Effector CD8-positive, alpha-beta T cell (primary cell): ENCODE measurements at regions not wholly inside any gene's neighbourhood (a gene's known extent, or its start where the extent isn't known, plus 50 kb on each side); places are given as distances from the start of the nearest gene placed in this dataset.
"Not testable (repeated sequence)": the region's sequence is repeated elsewhere in the genome, so short reads cannot be mapped to it uniquely, and the experiment has no call there.

ENCODE experiments used
- DNase-seq: peaks from one replicate; lab custom pipeline; 2025; lab: John Stamatoyannopoulos, UW

- no peak for DNase-seq
Observed at GRCh38 chr3:159366476-159366875, 564.6 kb downstream of the MFSD1 start.

DNA sequence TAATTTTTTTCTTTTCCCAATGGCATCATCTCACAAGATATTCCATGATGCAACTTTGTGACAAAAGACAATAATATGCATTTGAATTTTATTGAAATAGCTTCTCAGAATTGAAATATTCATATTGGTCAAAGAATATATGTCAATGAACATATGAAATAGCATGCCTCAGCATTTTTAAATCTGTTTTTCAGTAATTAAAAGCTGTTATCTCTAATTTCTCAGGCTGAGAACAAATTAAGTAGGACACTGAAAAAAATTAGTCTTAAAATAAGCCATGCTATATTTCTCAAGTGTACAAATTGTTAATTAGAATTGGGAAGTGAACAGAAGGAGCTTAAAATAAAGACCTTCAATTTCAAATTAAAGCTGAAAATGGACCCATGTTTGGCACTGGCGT lies 570.1 kb downstream of the MFSD1 start:
- no peak for DNase-seq

DNA sequence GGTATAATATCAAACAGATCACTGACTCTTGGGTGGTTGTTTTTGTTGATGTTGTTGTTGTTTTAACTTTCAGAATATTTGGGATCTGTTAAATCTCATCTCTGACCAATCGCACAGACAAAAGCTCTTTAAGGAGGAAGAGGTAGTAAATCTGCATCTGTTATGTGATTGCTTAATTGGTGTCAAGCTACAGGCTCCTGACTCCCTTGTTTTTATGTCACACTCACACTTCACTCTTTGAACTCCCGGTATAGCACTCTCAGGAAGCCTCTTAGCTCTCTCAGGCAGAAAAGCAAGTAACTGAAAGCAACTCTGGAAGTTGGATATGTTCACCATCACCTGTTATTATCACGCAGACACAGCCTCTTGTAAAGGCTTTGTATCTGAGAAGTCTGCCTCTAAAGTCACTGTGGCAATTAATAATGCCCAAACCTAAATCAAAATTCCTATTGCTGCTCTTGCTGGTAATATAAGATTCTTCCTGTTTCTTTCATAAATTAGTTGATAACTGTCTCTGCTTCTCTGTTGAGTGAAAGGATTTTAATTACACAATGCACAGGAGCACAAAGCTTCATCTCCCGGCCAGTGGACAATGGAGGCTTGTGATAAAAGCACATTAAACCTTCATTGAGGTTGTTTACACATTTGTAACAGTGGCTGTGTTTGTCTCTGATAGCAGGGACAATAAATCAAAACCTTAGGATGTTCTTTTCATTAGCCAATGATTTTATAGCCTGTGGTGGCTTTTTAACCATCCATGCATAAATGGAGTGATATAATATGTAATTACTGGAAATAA lies 576.7 kb downstream of the MFSD1 start:
- DNase-seq, result no peak

GRCh38 chr3:159380891-159381290 lies 579.0 kb downstream of the MFSD1 start:
- no peak for DNase-seq

DNA sequence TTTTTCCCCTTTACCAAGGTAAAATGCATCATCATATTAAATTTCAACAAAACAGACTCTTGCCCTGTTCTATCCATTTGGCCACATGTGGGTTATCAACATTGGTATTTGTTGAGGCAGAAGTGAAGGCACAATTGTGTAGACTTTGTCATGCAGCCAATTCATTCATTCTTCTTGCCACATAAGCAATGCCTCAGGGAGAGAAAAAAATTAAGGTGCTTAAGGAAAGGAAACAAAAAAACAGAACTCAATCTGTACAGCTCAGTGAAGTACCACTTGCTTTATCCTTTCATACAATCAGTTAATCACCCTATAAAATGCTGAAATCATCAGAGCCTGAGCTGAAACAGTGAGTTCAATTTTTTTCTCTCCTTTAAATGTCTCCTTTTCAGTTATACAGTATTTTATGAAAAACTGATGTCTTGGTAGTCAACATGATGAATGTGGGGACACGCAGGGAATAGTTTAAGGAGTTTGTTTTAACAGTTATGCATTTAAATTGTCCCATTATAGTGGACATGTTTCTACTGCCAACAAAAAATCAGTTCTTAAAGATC lies 588.9 kb downstream of the MFSD1 start:
- DNase-seq, result no peak

DNA sequence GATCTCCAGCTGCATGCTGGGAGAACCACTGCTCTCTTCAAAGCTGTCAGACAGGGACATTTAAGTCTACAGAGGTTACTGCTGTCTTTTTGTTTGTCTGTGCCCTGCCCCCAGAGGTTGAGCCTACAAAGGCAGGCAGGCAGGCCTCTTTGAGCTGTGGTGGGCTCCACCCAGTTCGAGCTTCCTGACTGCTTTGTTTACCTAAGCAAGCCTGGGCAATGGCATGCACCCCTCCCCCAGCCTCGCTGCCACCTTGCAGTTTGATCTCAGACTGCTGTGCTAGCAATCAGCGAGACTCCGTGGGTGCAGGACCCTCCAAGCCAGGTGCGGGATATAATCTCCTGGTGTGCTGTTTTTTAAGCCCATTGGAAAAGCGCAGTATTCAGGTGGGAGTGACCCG lies 591.0 kb upstream of the IL12A start:
- DNase-seq, result not testable (repeated sequence)

GRCh38 chr3:159401069-159401468 lies 587.6 kb upstream of the IL12A start:
- no peak for DNase-seq

- not testable (repeated sequence) for DNase-seq
Observed at GRCh38 chr3:159409711-159410110, 578.9 kb upstream of the IL12A start.

- DNase-seq, result no peak
Observed at GRCh38 chr3:159413319-159413718, 575.3 kb upstream of the IL12A start.

- no peak for DNase-seq
Observed at GRCh38 chr3:159416856-159417255, 571.8 kb upstream of the IL12A start.

GRCh38 chr3:159417761-159418160 lies 570.9 kb upstream of the IL12A start:
- no peak for DNase-seq

DNA sequence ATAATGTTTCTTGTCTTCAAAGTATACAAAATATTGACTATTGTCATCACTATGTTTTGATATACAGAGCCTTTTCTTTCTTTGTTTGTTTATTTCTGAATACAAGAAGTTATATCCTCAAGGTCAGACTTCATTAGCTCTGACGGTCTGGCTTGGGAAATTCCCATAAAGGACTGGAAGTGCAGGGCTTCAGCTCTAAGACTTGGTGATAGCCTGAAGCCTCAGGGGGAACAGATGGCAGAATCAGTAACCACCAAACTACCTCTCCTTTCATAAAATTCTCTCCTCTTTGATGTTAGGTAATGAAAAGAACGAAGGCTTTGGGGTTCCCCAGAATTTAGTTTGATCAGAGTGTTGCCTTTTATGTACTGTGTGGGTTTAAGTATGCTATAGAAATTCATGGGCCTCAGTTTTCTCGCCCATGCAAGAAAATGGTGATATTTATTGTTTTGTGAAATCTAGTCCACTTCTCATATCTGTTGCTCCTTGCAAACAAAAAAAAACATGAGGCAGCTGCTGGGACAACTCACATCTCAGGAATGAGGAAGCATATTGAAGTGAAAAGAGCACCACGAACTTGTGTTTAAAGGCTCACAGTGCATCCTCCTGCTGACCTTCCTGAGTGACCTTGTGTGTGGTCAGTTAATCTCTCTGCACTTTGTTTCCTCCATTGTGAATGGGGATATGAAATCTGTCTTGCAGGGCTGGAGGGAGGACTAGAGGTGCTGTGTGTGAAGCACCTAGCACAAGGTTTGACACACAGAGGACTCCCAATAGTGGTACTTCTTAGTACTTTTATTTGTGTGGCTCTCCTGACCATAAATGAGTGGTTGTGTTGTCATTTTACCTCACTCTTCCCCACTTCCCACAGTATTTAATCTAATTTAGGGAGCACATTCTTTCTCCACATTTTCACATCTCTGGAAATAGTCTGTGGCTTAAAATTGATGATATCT lies 569.8 kb upstream of the IL12A start:
- no peak for DNase-seq

DNA sequence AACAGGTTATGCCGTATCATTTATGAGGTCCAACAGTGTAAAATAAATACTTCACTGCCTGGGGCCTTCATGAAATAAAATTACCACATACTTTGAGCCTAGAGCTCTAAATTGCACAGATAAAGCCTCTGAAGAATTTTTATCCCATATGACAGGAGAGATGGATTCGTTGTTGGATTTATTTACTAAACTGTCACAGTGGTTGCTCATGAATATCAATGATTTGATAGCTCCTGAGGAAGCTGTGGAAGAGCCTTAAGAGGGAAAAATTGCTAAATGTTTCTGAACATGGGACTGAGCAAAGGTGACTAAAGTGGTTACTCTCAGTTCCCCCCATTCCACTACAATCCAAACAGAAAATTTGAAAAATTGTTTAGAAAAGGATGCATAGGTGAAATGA lies 558.9 kb upstream of the IL12A start:
- no peak for DNase-seq

GRCh38 chr3:159432682-159433340 lies 555.8 kb upstream of the IL12A start:
- DNase-seq, result no peak

DNA sequence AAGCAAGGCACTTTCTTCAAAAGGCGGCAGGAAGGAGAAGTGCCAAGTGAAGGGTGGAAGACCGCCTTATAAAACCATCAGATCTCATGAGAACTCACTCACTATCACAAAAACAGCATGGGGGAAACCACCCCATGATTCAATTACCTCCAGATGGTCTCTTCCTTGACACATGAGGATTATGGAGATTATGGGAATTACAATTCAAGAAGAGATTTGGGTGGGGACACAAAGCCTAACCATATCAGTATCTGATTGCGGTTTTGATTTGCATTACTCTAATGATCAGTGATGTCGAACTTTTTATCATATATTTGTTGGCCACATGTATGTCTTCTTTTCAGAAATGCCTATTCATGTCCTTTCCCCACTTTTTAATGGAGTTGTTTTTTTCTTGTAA lies 549.3 kb upstream of the IL12A start:
- no peak for DNase-seq

DNA sequence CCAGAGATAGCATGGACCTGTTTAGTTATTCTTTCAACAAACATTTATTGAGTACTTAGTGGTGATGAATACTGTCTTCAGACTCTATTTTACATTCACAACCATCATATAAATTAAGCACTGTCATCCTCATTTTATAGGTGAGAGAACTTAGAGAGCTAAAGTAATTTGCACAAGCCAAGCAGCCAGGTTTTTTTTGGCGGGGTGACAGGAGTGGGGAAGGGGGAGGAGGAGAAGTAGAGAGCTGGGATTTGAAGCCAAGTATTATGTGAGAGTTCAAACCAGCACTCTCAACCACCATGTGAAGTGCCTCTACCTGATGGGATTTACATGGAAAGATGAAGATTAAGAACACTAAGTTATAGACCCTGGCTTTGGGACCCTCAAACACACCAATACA lies 547.4 kb upstream of the IL12A start:
- no peak for DNase-seq

DNA sequence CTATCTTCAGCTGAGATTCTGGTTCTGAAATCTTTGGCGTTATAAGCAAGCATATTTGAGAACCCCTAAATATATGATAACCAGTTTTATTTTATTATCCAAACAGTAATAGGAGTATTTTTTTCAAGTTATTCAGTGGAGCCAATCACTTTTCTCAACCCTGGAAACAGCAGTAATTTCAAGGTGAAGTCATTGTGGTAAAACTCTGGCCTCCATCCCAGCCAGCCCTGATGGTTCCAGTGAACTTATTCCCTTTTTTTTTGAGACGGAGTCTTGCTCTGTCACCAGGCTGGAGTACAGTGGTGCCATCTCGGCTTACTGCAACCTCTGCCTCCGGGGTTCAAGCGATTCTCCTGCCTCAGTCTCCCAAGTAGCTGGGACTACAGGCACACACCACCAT lies 545.4 kb upstream of the IL12A start:
- DNase-seq, result no peak

DNA sequence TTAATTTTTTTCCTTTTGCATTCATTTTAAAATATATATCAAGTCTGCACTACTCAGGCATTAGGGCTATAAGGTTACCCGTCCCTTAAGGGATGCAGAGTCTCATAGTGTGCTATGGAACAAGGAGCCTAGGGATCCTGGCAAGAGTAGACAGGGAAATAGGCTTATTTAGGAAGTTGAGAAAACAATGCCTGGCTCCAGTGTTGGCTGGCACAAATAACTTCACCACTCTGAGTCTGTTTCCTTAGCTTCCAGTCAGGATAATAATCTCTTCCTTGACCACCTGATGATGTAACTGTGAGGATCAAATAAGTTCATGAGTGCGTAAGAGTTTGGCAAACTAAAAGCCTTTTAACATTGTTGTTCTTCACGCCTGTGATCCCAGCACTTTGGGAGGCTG lies 540.8 kb upstream of the IL12A start:
- no peak for DNase-seq

DNA sequence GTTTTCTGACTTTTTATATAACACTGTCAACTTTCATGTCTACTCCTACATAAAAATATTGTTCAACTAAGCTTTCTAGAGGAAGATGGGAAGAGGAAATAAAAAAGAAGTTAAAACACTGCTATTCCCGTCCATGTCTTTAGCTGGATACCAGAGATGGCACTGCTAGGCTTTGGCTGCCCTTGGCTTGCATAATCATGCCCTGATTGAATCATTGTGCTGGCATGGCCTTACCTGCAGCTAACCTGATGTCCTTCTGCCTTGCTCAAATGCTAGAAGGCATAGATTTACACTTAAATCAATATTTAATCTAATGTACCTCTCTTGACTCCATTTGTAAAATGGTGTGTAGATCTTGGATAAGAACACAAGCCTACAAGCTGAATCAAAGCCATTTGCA lies 539.7 kb upstream of the IL12A start:
- DNase-seq, result no peak

- no peak for DNase-seq
Observed at GRCh38 chr3:159451067-159451466, 537.6 kb upstream of the IL12A start.

GRCh38 chr3:159451482-159451881 lies 537.2 kb upstream of the IL12A start:
- no peak for DNase-seq

DNA sequence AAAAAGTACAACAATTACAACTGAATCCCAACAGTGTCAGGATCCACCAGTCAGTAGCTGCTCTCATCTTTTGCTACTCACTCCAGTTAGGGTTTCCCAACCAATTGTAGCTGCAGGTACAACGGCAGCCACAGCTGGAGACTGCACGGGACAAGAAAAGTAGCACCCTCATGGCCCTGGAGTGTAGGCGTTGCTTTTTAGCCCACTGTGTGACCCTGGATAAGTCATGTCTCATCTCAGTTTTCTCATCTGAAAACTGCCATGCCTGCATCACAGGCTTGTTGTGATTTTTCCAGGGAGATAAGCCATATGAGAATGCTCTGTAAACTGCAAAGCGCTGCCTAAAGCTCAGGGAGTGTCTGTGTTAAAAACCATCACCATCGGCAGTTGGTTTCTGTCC lies 535.6 kb upstream of the IL12A start:
- no peak for DNase-seq
